Heart left ventricle (tissue), 16 donors: ENCODE measurements at regions not wholly inside any gene's neighbourhood (a gene's known extent, or its start where the extent isn't known, plus 50 kb on each side); places are given as distances from the start of the nearest gene placed in this dataset.

Experiments used
- ATAC-seq, 4 donors: fragments of 200-7000 bp; cut with Tn5 transposase; one replicate each; pipeline ENCODE4 v1.9.1; 2020 to 2022; ENCODE audit warnings: moderate library complexity in 4 of 4, mild to moderate bottlenecking in 3 of 4, moderate number of reproducible peaks in 1 of 4
- DNase-seq, 5 donors: peaks; one replicate each; pipeline ENCODE4 v3.0.0-alpha.2; 2020
- H3K27ac ChIP-seq, 12 donors: fragments of 200-600 bp; sonication (generic) in 4 of 12; one replicate each; pipeline versions ENCODE4 v1.5.0 to v1.8.0; 2016 to 2022; ENCODE audit warnings: mild to moderate bottlenecking in 2 of 12
- H3K27me3 ChIP-seq, 9 donors: fragments of 200-600 bp; sonication (generic) in 2 of 9; one replicate each; pipeline versions ENCODE4 v1.5.1 to v1.8.0; 2016 to 2022; ENCODE audit warnings: mild to moderate bottlenecking in 3 of 9
- H3K36me3 ChIP-seq, 9 donors: fragments of 200-600 bp; sonication (generic) in 2 of 9; one replicate each; pipeline versions ENCODE4 v1.5.0 to v1.8.0; 2018 to 2022; ENCODE audit warnings: mild to moderate bottlenecking in 2 of 9
- H3K4me1 ChIP-seq, 12 donors: fragments of 200-600 bp; sonication (generic) in 4 of 12; one replicate each; pipeline versions ENCODE4 v1.5.0 to v1.8.0; 2016 to 2022; ENCODE audit warnings: mild to moderate bottlenecking in 3 of 12
- H3K4me3 ChIP-seq, 12 donors: fragments of 200-600 bp; sonication (generic) in 4 of 12; one replicate each; pipeline versions ENCODE4 v1.5.0 to v1.8.0; 2017 to 2022; ENCODE audit warnings: mild to moderate bottlenecking in 9 of 12, moderate library complexity in 4 of 12
- H3K9me3 ChIP-seq, 12 donors: fragments of 200-600 bp; sonication (generic) in 4 of 12; one replicate each; pipeline versions ENCODE4 v1.5.0 to v1.8.0; 2016 to 2022; ENCODE audit warnings: mild to moderate bottlenecking in 1 of 12
- CTCF ChIP-seq, 12 donors: fragments of 200-600 bp; sonication (generic) in 4 of 12; IDR thresholded peaks; one replicate each; pipeline versions ENCODE4 v1.5.0 to v1.8.0; 2018 to 2022; ENCODE audit warnings: antibody characterized with exemption in 12 of 12, mild to moderate bottlenecking in 5 of 12
- POLR2A ChIP-seq, 2 donors: fragments of 450-650 bp; IDR thresholded peaks; one replicate each; pipeline ENCODE4 v1.6.1; 2017; ENCODE audit warnings: antibody characterized with exemption in 2 of 2, mild to moderate bottlenecking in 2 of 2, moderate library complexity in 2 of 2
- WGBS, 4 donors: extraction: QIAGEN DNeasy Blood & Tissue Kit in 2 of 4; methylation state at CpG; one replicate each; pipeline versions ENCODE4 v1.1.5 to v1.1.7; 2013 to 2018; 5-methylcytosine and 5-hydroxymethylcytosine counted together
- intact Hi-C, 10 donors: fragments of 100-400 bp; cut with DNase I; formaldehyde crosslinking; loops; one replicate each; pipeline versions ENCODE4 v1.11.1 to v1.14.2; 2022
- donor health status: ischemic (EF 13 %, LVEDD 7.1; RV severe dilation, severe dysfunction).
- donor health status: healthy with polysubstance abuse.
- donor health status: DM: no; HTN: yes; CAD: no.
- donor health status: DM: no; HTN: no; CAD: no.
- donor health status: ischemic (EF 25% LVEDD 6.9; RV normal size, moderate dysfunction).
- donor health status: ischemic (EF 25% LVEDD 5.7; RV mildly dilated, moderate dysfunction).
- donor health status: healthy.
- donor health status: DM: yes; HTN: yes; CAD: no.
- donor health status: ischemic (EF 35%, LVEDD 5.7; RV mildly dilated, moderate dysfunction).
- donor health status: nonischemic (EF 11% LVEDD 7.7; RV severe dilation, severe dysfunction).
- donor health status: DM: yes; HTN: yes; CAD: no.
- donor health status: PGD.
- donor health status: ischemic (EF 29% LVEDD 5.4; RV normal size, mild dysfunction).
- donor health status: nonischemic (EF 23%, LVEDD 6.1; RV moderate dilation, normal function).

DNA sequence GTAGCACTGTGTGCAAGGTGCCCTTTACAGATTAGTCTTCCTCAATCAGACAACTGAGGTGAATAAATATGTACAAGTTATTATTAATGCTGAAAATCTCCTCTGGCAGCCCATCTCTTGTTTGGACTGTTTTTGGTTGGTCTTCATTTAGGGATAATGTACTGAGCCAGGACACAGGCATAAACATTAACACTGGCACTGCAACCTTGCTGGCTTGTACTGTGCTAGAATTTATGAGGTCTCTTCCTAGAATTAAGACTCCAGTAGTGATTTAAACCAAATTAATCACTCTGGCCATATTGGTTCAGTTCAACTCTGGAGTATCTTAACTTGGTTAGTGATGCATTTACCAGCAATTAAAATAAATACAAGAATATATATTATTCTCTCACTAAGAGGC, 244.7 kb upstream of the GK2 start:
- ATAC-seq = no peak
- no peak overlapping the region for H3K27ac ChIP-seq
- intact Hi-C loops = no loop called here
- no peak for TF ChIP-seq CTCF (IDR thresholded peaks at IDR 0.05)
- TF ChIP-seq POLR2A (IDR thresholded peaks at IDR 0.05) = no peak
- peaks cover 0 to 10% (median 0%) of the 10 kb centered on the region in 12 donors for H3K9me3 ChIP-seq
- no peaks in the 10 kb centered on the region for H3K27me3 ChIP-seq
- no peak for DNase-seq
- no peak overlapping the region for H3K4me3 ChIP-seq
- H3K4me1 ChIP-seq = peaks cover 0 to 10% (median 0%) of the 10 kb centered on the region in 12 donors
- no peaks in the 10 kb centered on the region for H3K36me3 ChIP-seq

DNA sequence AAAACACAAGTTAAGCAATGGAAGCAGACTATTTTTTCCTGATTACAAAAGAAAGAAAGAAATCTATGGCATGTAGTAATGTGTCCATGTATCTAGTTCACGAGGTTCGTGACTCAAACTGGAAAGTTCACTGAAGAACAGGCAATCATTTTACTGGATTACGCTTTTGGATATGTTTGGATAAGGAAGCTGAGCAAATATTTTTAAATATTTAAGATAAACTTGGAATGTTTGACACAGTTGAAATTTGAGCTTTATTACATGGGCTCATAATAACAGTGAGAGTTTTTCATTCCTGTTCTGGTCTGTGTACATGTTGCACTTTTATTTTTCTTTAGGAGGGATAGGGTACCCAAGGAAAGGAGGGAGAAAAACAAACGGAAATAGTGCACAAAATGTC, 244.2 kb upstream of the GK2 start:
- no peaks in the 10 kb centered on the region for H3K27me3 ChIP-seq
- WGBS, 4 donors = 39 to 58% (median 39%) methylated on average over 4 of the region's 4 CpGs
- no peaks in the 10 kb centered on the region for H3K36me3 ChIP-seq
- no peak overlapping the region for H3K27ac ChIP-seq
- intact Hi-C loops = no loop called here
- peak in 2 of 4 donors; percentile 13 to 59 for ATAC-seq
- no peak for DNase-seq
- H3K4me1 ChIP-seq = peaks cover 0 to 10% (median 0%) of the 10 kb centered on the region in 12 donors
- TF ChIP-seq CTCF (IDR thresholded peaks at IDR 0.05) = no peak
- H3K4me3 ChIP-seq = no peak overlapping the region
- peaks cover 0 to 5% (median 0%) of the 10 kb centered on the region in 12 donors for H3K9me3 ChIP-seq

DNA sequence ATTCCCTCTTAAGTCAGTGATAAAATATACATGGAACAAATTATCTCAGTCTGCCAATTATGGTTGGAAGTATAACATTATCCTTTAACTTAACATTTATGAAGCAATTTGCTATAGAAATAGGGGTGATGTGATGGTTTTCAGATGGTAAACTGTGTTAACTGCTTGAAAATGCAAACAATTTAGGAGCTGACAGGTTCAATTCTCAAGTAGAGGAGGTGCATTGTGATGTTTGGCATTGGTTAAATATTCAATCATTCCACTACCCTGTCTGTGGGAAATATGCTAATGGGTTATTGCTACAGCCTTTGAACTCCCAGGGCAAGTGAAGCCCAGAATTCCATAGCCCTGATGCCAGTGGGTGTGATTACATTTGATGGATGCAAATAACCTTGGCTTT, 243.4 kb upstream of the GK2 start:
- peak overlapping the region in 1 of 12 donors; percentile 50 for H3K27ac ChIP-seq
- H3K27me3 ChIP-seq = no peaks in the 10 kb centered on the region
- intact Hi-C loops = no loop called here
- TF ChIP-seq POLR2A (IDR thresholded peaks at IDR 0.05) = no peak
- TF ChIP-seq CTCF (IDR thresholded peaks at IDR 0.05) = no peak
- ATAC-seq (no peak), DNase-seq (no peak)
- peaks cover 0 to 10% (median 0%) of the 10 kb centered on the region in 12 donors for H3K4me1 ChIP-seq
- no peak overlapping the region for H3K4me3 ChIP-seq
- no peaks in the 10 kb centered on the region for H3K36me3 ChIP-seq
- H3K9me3 ChIP-seq = no peaks in the 10 kb centered on the region

GRCh38 chr4:79650794-79651431, 242.9 kb upstream of the GK2 start:
- Histone ChIP-seq H3K27me3 (no peaks in the 10 kb centered on the region), H3K4me1 (peaks cover 0 to 10% (median 0%) of the 10 kb centered on the region in 12 donors), H3K36me3 (no peaks in the 10 kb centered on the region), H3K27ac (peak overlapping the region in 1 of 12 donors; percentile 50), H3K4me3 (no peak overlapping the region), H3K9me3 (no peaks in the 10 kb centered on the region)
- DNase-seq (no peak), ATAC-seq (no peak)
- TF ChIP-seq POLR2A (IDR thresholded peaks at IDR 0.05) = no peak
- no peak for TF ChIP-seq CTCF (IDR thresholded peaks at IDR 0.05)
- WGBS, 4 donors = 66 to 78% (median 72%) methylated on average over 3 of the region's 3 CpGs
- intact Hi-C loops = no loop called here
